HepG2 (cell line): ENCODE measurements at regions not wholly inside any gene's neighbourhood (a gene's known extent, or its start where the extent isn't known, plus 50 kb on each side); places are given as distances from the start of the nearest gene placed in this dataset.

Experiments used
- ATAC-seq: fragments of 200-7000 bp; cut with Tn5 transposase; 3 replicates; pipeline ENCODE4 v1.9.1; 2020; ENCODE audit warnings: mild to moderate bottlenecking, moderate library complexity
- BruUV-seq: library from RNA; stranded (reverse); fragments of 400-500 nt; replicated peaks from 2 replicates; lab custom pipeline; 2021; lab: Mats Ljungman, UMichigan
- CTCF ChIA-PET: fragments of 300-600 bp; formaldehyde crosslinking; extraction: SDS; loops from one replicate; lab custom pipeline; 2021; ENCODE audit warnings: low total read pairs, inconsistent platforms, low intra/inter-chr PET ratio; lab: Yijun Ruan, JAX
- POLR2A ChIA-PET: fragments of 350-600 bp; sonication (Branson Sonifier 250); formaldehyde crosslinking; loops from one replicate; lab custom pipeline; 2020; ENCODE audit warnings: antibody characterized with exemption, inconsistent platforms; lab: Yijun Ruan, JAX
- DNase-seq: peaks from one replicate; pipeline ENCODE4 v3.0.0-alpha.2; 2015; ENCODE audit warnings: low spot score
- FAIRE-seq: peaks from 3 replicates; lab custom pipeline; 2011; peaks lifted over from hg19 to GRCh38; lab: Jason Lieb, UNC
- H2AFZ ChIP-seq: one replicate; pipeline ENCODE4 v1.6.1; 2011; ENCODE audit warnings: low read length, inconsistent platforms
- H3K27ac ChIP-seq: fragments of 300-600 bp; 3 replicates; pipeline ENCODE4 v1.8.0; 2011; ENCODE audit warnings: mixed run types, mild to moderate bottlenecking, mixed read lengths, low read length, inconsistent platforms; ENCODE audit not compliant: insufficient read depth; ENCODE audit errors: extremely low read length
- H3K27me3 ChIP-seq, 2 experiments: fragments of 200-600 bp in 1 of 2; 2 replicates in 1 of 2; 3 replicates in 1 of 2; pipeline versions ENCODE4 v1.6.0 to v1.8.0; 2011; ENCODE audit warnings: low read length in 2 of 2, mild to moderate bottlenecking in 2 of 2, moderate library complexity in 2 of 2, inconsistent platforms in 1 of 2; ENCODE audit not compliant: insufficient read depth in 2 of 2, control insufficient read depth in 1 of 2
- H3K36me3 ChIP-seq, 2 experiments: fragments of 200-600 bp in 1 of 2; replicated peaks in 1 of 2; 2 replicates in 1 of 2; 3 replicates in 1 of 2; pipeline versions ENCODE4 v1.5.1 to v1.8.0; 2011; ENCODE audit warnings: low read length in 2 of 2, inconsistent platforms in 1 of 2; ENCODE audit not compliant: insufficient read depth in 2 of 2, control insufficient read depth in 1 of 2
- H3K4me1 ChIP-seq: 2 replicates; pipeline ENCODE4 v1.5.1; 2012; ENCODE audit warnings: low read length, inconsistent platforms; ENCODE audit not compliant: insufficient read depth
- H3K4me2 ChIP-seq: 2 replicates; pipeline ENCODE4 v1.6.0; 2011; ENCODE audit warnings: low read depth, low read length, inconsistent platforms
- H3K4me3 ChIP-seq, 3 experiments: fragments of 200-600 bp in 1 of 3; sonication (generic), shearing (Covaris generic) in 1 of 3; replicated peaks in 1 of 3; 2 replicates each; pipeline ENCODE4 v1.5.1; 2011 to 2016; ENCODE audit warnings: low read length in 3 of 3, inconsistent platforms in 2 of 3, low read depth in 2 of 3, mild to moderate bottlenecking in 2 of 3, control low read depth in 1 of 3, mixed read lengths in 1 of 3; ENCODE audit not compliant: insufficient read depth in 1 of 3
- H3K79me2 ChIP-seq: one replicate; pipeline ENCODE4 v1.6.1; 2011; ENCODE audit warnings: low read length, inconsistent platforms; ENCODE audit not compliant: insufficient read depth
- H3K9ac ChIP-seq: 2 replicates; pipeline ENCODE4 v1.6.0; 2011; ENCODE audit warnings: mild to moderate bottlenecking, low read depth, low read length, inconsistent platforms; ENCODE audit not compliant: insufficient read depth
- H3K9me3 ChIP-seq: 2 replicates; pipeline ENCODE4 v1.5.1; 2012; ENCODE audit warnings: mild to moderate bottlenecking, low read length
- H4K20me1 ChIP-seq: 2 replicates; pipeline ENCODE4 v1.6.0; 2011; ENCODE audit warnings: inconsistent platforms, mild to moderate bottlenecking, low read length, moderate library complexity; ENCODE audit not compliant: insufficient read depth
- CREB1 ChIP-seq, 2 experiments: fragments of 450-650 bp in 1 of 2; IDR thresholded peaks; 2 replicates each; pipeline ENCODE4 v1.6.1; 2016 to 2017; ENCODE audit warnings: control low read depth in 1 of 2, mild to moderate bottlenecking in 1 of 2, missing compliant biosample characterization in 1 of 2, missing genetic modification characterization in 1 of 2
- FOXK2 ChIP-seq: fragments of 450-650 bp; IDR thresholded peaks from 2 replicates; pipeline ENCODE4 v1.6.1; 2016
- MATR3 ChIP-seq: sonication (generic); formaldehyde crosslinking; IDR thresholded peaks from 2 replicates; pipeline ENCODE4 v1.4.0; 2020; ENCODE audit warnings: missing genetic modification reagents
- PITX1 ChIP-seq: sonication (generic); formaldehyde crosslinking; IDR thresholded peaks from 2 replicates; pipeline ENCODE4 v1.5.1; 2020; ENCODE audit warnings: mild to moderate bottlenecking, missing genetic modification reagents
- SCMH1 ChIP-seq: sonication (generic); formaldehyde crosslinking; IDR thresholded peaks from 2 replicates; pipeline ENCODE4 v1.9.0; 2021; ENCODE audit warnings: missing genetic modification reagents, mild to moderate bottlenecking, borderline replicate concordance
- ZBTB20 ChIP-seq: sonication (generic); formaldehyde crosslinking; IDR thresholded peaks from 2 replicates; pipeline ENCODE4 v1.8.1; 2023; ENCODE audit warnings: missing genetic modification reagents, low read depth, mild to moderate bottlenecking, borderline replicate concordance
- ZNF34 ChIP-seq: sonication (generic); formaldehyde crosslinking; IDR thresholded peaks from 2 replicates; pipeline ENCODE4 v1.4.0; 2020; ENCODE audit warnings: mild to moderate bottlenecking, missing genetic modification reagents, borderline replicate concordance
- ZNF350 ChIP-seq: sonication (generic); formaldehyde crosslinking; IDR thresholded peaks from 2 replicates; pipeline ENCODE4 v1.4.0; 2020; ENCODE audit warnings: mild to moderate bottlenecking, low read depth, missing genetic modification reagents, borderline replicate concordance
- ZNF432 ChIP-seq: sonication (generic); formaldehyde crosslinking; IDR thresholded peaks from 2 replicates; pipeline ENCODE4 v1.5.0; 2020; ENCODE audit warnings: missing genetic modification reagents, mild to moderate bottlenecking, borderline replicate concordance
- ZNF552 ChIP-seq: sonication (generic); formaldehyde crosslinking; IDR thresholded peaks from 2 replicates; pipeline ENCODE4 v1.9.0; 2022; ENCODE audit warnings: missing genetic modification reagents, mild to moderate bottlenecking, borderline replicate concordance
- ZNF749 ChIP-seq: sonication (generic); formaldehyde crosslinking; IDR thresholded peaks from 2 replicates; pipeline ENCODE4 v1.8.0; 2022; ENCODE audit warnings: mild to moderate bottlenecking, missing genetic modification reagents, moderate library complexity, borderline replicate concordance
- WGBS: methylation state at CpG from one replicate; pipeline ENCODE4 v1.1.6; 2017; ENCODE audit warnings: low lambda C conversion rate; 5-methylcytosine and 5-hydroxymethylcytosine counted together
- in situ Hi-C: cut with HindIII; loops from 2 replicates; pipeline ENCODE4 v1.10.0; 2017; ENCODE audit warnings: low pct_unique_long_range_greater_than_20kb; ENCODE audit not compliant: extremely low pct_ligation_motif_present
- intact Hi-C: fragments of 100-400 bp; cut with micrococcal nuclease; formaldehyde crosslinking; loops from one replicate; pipeline ENCODE4 v1.10.0; 2022; ENCODE audit not compliant: unreplicated experiment
- TF ChIP-seq, protein P1 (sequence below), 2 experiments: sonication (generic) in 1 of 2; formaldehyde crosslinking in 1 of 2; IDR thresholded peaks; 2 replicates each; pipeline versions ENCODE4 v1.4.0 to v1.6.1; 2018 to 2020; ENCODE audit warnings: missing genetic modification reagents in 2 of 2, borderline replicate concordance in 1 of 2, low read depth in 1 of 2, mild to moderate bottlenecking in 1 of 2, missing biosample characterization in 1 of 2
- TF ChIP-seq, protein P2 (sequence below): sonication (generic); formaldehyde crosslinking; IDR thresholded peaks from 2 replicates; pipeline ENCODE4 v1.4.0; 2020; ENCODE audit warnings: missing genetic modification reagents

DNA sequence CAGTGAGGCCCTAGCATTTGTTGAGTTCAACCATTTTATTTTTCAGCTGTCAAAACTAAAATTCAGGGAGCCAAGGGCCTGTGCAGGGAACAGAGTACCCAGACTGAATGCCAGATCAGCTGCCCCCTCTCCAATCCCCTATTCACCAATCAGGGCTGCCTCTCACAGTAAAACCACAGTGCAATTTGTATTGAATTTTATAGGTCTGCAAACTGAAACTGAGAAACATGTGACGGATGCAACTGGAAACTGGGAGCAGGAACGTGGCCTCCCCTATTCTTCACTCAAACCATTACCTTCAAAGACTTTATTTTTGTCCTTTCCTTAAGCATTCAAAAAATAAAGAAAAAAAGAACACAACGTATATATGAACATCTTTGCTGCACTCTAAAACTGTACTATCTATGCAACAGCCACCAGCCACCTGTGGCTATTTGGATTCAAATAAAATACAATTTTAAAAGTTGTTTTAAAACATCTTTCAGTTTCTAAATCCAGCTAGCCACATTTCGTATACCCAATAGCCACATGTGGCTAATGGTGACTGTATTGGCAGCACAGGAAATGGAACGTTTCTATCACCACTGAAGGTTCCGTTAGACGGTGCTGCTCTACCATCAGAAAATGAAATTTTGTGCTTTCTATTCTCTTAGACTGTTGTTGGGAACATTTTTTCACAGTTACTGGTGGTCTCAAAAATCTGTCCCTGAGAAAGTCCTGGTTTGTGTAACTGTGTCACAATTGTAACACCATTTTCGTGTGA lies 371.3 kb upstream of the FAR2 start (continued):
- TF ChIP-seq, protein P1, sequence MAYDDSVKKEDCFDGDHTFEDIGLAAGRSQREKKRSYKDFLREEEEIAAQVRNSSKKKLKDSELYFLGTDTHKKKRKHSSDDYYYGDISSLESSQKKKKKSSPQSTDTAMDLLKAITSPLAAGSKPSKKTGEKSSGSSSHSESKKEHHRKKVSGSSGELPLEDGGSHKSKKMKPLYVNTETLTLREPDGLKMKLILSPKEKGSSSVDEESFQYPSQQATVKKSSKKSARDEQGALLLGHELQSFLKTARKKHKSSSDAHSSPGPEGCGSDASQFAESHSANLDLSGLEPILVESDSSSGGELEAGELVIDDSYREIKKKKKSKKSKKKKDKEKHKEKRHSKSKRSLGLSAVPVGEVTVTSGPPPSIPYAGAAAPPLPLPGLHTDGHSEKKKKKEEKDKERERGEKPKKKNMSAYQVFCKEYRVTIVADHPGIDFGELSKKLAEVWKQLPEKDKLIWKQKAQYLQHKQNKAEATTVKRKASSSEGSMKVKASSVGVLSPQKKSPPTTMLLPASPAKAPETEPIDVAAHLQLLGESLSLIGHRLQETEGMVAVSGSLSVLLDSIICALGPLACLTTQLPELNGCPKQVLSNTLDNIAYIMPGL (CRISPR knock-in tag; IDR thresholded peaks at IDR 0.05; ENCODE audit: borderline replicate concordance in 1 of 2, low read depth in 1 of 2): no peak
- TF ChIP-seq, protein P2, sequence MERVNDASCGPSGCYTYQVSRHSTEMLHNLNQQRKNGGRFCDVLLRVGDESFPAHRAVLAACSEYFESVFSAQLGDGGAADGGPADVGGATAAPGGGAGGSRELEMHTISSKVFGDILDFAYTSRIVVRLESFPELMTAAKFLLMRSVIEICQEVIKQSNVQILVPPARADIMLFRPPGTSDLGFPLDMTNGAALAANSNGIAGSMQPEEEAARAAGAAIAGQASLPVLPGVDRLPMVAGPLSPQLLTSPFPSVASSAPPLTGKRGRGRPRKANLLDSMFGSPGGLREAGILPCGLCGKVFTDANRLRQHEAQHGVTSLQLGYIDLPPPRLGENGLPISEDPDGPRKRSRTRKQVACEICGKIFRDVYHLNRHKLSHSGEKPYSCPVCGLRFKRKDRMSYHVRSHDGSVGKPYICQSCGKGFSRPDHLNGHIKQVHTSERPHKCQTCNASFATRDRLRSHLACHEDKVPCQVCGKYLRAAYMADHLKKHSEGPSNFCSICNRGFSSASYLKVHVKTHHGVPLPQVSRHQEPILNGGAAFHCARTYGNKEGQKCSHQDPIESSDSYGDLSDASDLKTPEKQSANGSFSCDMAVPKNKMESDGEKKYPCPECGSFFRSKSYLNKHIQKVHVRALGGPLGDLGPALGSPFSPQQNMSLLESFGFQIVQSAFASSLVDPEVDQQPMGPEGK (CRISPR knock-in tag): no peak
- TF ChIP-seq MATR3 (CRISPR knock-in tag) (no peak), FOXK2 (no peak)

DNA sequence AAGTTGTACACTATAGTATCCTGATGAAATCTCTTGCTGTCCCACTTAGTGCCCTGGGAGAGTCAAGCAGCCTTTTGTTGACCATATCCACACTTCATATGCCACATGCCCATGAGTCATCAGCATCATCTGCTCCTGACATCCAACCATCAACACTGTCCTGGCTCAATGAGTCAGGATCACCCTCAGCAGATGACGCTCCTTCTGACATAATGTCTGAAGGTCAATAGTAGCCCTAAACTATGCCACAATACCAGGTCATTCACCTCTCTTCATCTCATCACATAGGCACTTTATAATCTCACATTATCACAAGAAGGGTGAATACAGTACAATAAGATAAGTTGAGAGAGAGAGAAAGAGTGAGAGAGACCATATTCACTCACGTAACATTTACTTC lies 369.0 kb upstream of the FAR2 start:
- POLR2A ChIA-PET: no interaction called here
- DNase-seq: peak; percentile 12
- ATAC-seq: no peak
- no peak for FAIRE-seq
- no peaks in the 10 kb centered on the region; a peak in 1 of 5 replicates for H3K27me3 ChIP-seq
- H3K4me2 ChIP-seq: no peak overlapping the region
- H3K27ac ChIP-seq: no peak overlapping the region
- intact Hi-C loops: no loop called here
- no peaks in the 10 kb centered on the region for H3K36me3 ChIP-seq
- in situ Hi-C loops: no loop called here
- BruUV-seq: no TSS peak
- H3K4me3 ChIP-seq: no peak overlapping the region
- H3K9me3 ChIP-seq: no peaks in the 10 kb centered on the region
- H2AFZ ChIP-seq: no peak overlapping the region
- H4K20me1 ChIP-seq: no peaks in the 10 kb centered on the region
- CTCF ChIA-PET: no interaction called here
- no peaks in the 10 kb centered on the region for H3K79me2 ChIP-seq
- no peak overlapping the region for H3K9ac ChIP-seq
- WGBS: 28% methylated on average over 2 of the region's 2 CpGs
- no peaks in the 10 kb centered on the region for H3K4me1 ChIP-seq
- TF ChIP-seq SCMH1 (no peak), ZNF552 (no peak), ZNF432 (no peak), ZNF34 (no peak), ZNF749 (CRISPR knock-in tag) (no peak), PITX1 (CRISPR knock-in tag) (no peak), ZNF350 (CRISPR knock-in tag) (no peak), CREB1 (IDR thresholded peaks at IDR 0.05) (peak; percentile 66; the same call in 1 of the 2 replicates), CREB1 (CRISPR knock-in tag; IDR thresholded peaks at IDR 0.05) (no peak), ZBTB20 (no peak)
